Heart left ventricle (tissue), 16 donors: ENCODE measurements at regions not wholly inside any gene's neighbourhood (a gene's known extent, or its start where the extent isn't known, plus 50 kb on each side); places are given as distances from the start of the nearest gene placed in this dataset.
A peak's percentile ranks its signal among the peaks of the same experiment; 100 is the strongest.

Source experiments
- ATAC-seq, 4 donors: fragments of 200-7000 bp; cut with Tn5 transposase; one replicate each; pipeline ENCODE4 v1.9.1; 2020 to 2022; ENCODE audit warnings: moderate library complexity in 4 of 4, mild to moderate bottlenecking in 3 of 4, moderate number of reproducible peaks in 1 of 4
- DNase-seq, 5 donors: peaks; one replicate each; pipeline ENCODE4 v3.0.0-alpha.2; 2020
- H3K27ac ChIP-seq, 12 donors: fragments of 200-600 bp; sonication (generic) in 4 of 12; one replicate each; pipeline versions ENCODE4 v1.5.0 to v1.8.0; 2016 to 2022; ENCODE audit warnings: mild to moderate bottlenecking in 2 of 12
- H3K27me3 ChIP-seq, 9 donors: fragments of 200-600 bp; sonication (generic) in 2 of 9; one replicate each; pipeline versions ENCODE4 v1.5.1 to v1.8.0; 2016 to 2022; ENCODE audit warnings: mild to moderate bottlenecking in 3 of 9
- H3K36me3 ChIP-seq, 9 donors: fragments of 200-600 bp; sonication (generic) in 2 of 9; one replicate each; pipeline versions ENCODE4 v1.5.0 to v1.8.0; 2018 to 2022; ENCODE audit warnings: mild to moderate bottlenecking in 2 of 9
- H3K4me1 ChIP-seq, 12 donors: fragments of 200-600 bp; sonication (generic) in 4 of 12; one replicate each; pipeline versions ENCODE4 v1.5.0 to v1.8.0; 2016 to 2022; ENCODE audit warnings: mild to moderate bottlenecking in 3 of 12
- H3K4me3 ChIP-seq, 12 donors: fragments of 200-600 bp; sonication (generic) in 4 of 12; one replicate each; pipeline versions ENCODE4 v1.5.0 to v1.8.0; 2017 to 2022; ENCODE audit warnings: mild to moderate bottlenecking in 9 of 12, moderate library complexity in 4 of 12
- H3K9me3 ChIP-seq, 12 donors: fragments of 200-600 bp; sonication (generic) in 4 of 12; one replicate each; pipeline versions ENCODE4 v1.5.0 to v1.8.0; 2016 to 2022; ENCODE audit warnings: mild to moderate bottlenecking in 1 of 12
- POLR2A ChIP-seq, 2 donors: fragments of 450-650 bp; IDR thresholded peaks; one replicate each; pipeline ENCODE4 v1.6.1; 2017; ENCODE audit warnings: antibody characterized with exemption in 2 of 2, mild to moderate bottlenecking in 2 of 2, moderate library complexity in 2 of 2
- WGBS, 4 donors: extraction: QIAGEN DNeasy Blood & Tissue Kit in 2 of 4; methylation state at CpG; one replicate each; pipeline versions ENCODE4 v1.1.5 to v1.1.7; 2013 to 2018; 5-methylcytosine and 5-hydroxymethylcytosine counted together
- intact Hi-C, 10 donors: fragments of 100-400 bp; cut with DNase I; formaldehyde crosslinking; loops; one replicate each; pipeline versions ENCODE4 v1.11.1 to v1.14.2; 2022
- TF ChIP-seq, protein P1 (sequence below), 12 donors: fragments of 200-600 bp; sonication (generic) in 4 of 12; IDR thresholded peaks; one replicate each; pipeline versions ENCODE4 v1.5.0 to v1.8.0; 2018 to 2022; ENCODE audit warnings: antibody characterized with exemption in 12 of 12, mild to moderate bottlenecking in 5 of 12
- donor health status: ischemic (EF 13 %, LVEDD 7.1; RV severe dilation, severe dysfunction).
- donor health status: healthy with polysubstance abuse.
- donor health status: DM: no; HTN: yes; CAD: no.
- donor health status: DM: no; HTN: no; CAD: no.
- donor health status: ischemic (EF 25% LVEDD 6.9; RV normal size, moderate dysfunction).
- donor health status: ischemic (EF 25% LVEDD 5.7; RV mildly dilated, moderate dysfunction).
- donor health status: healthy.
- donor health status: DM: yes; HTN: yes; CAD: no.
- donor health status: ischemic (EF 35%, LVEDD 5.7; RV mildly dilated, moderate dysfunction).
- donor health status: nonischemic (EF 11% LVEDD 7.7; RV severe dilation, severe dysfunction).
- donor health status: DM: yes; HTN: yes; CAD: no.
- donor health status: PGD.
- donor health status: ischemic (EF 29% LVEDD 5.4; RV normal size, mild dysfunction).
- donor health status: nonischemic (EF 23%, LVEDD 6.1; RV moderate dilation, normal function).

GRCh38 chr5:174315871-174316270 is 270.4 kb downstream of the NSG2 start:
- DNase-seq: peak in 1 of 5 donors; percentile 11
- peaks cover 0 to 36% (median 8%) of the 10 kb centered on the region in 9 donors for H3K27me3 ChIP-seq
- no peaks in the 10 kb centered on the region for H3K36me3 ChIP-seq
- H3K27ac ChIP-seq: no peak overlapping the region
- intact Hi-C loops: loop anchor here in 9 of 10 donors (2.0 to 10.0 kb wide), 5 partner anchors 271 to 1021 kb away; partner anchors contain the start of genes NSG2 (in 4 of the 9), BOD1 (in 1 of the 9) and C5orf47 (in 1 of the 9)
- H3K4me3 ChIP-seq: no peak overlapping the region
- no peak for ATAC-seq
- H3K9me3 ChIP-seq: no peaks in the 10 kb centered on the region
- peaks cover 0 to 17% (median 4%) of the 10 kb centered on the region in 12 donors for H3K4me1 ChIP-seq
- 88 to 93% (median 89%) methylated on average over 16 to 17 of the region's 17 CpGs for WGBS, 4 donors
- TF ChIP-seq, protein P1, sequence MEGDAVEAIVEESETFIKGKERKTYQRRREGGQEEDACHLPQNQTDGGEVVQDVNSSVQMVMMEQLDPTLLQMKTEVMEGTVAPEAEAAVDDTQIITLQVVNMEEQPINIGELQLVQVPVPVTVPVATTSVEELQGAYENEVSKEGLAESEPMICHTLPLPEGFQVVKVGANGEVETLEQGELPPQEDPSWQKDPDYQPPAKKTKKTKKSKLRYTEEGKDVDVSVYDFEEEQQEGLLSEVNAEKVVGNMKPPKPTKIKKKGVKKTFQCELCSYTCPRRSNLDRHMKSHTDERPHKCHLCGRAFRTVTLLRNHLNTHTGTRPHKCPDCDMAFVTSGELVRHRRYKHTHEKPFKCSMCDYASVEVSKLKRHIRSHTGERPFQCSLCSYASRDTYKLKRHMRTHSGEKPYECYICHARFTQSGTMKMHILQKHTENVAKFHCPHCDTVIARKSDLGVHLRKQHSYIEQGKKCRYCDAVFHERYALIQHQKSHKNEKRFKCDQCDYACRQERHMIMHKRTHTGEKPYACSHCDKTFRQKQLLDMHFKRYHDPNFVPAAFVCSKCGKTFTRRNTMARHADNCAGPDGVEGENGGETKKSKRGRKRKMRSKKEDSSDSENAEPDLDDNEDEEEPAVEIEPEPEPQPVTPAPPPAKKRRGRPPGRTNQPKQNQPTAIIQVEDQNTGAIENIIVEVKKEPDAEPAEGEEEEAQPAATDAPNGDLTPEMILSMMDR (IDR thresholded peaks at IDR 0.05): no peak
- TF ChIP-seq POLR2A (IDR thresholded peaks at IDR 0.05): no peak

DNA sequence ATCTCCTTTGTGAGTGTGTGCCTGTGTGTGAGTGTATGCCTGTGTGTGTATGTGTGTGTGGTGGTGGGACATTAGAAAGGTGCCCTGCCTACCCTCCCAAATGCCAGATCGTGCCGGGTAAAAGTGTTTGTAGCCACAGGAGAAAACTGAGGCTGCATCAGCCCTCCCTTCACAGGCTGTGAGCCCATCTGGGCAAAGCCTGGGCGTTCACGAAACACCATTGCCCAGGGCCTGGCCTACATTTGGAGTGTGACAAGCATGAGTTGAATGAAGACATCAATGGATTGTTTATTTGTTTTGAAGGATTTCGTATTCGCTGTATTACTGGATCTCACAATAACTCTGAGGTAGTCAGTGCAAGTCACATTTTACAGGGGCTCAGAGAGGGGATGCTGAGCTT is 270.8 kb downstream of the NSG2 start:
- intact Hi-C loops: loop anchor here in 9 of 10 donors (2.0 to 10.0 kb wide), 5 partner anchors 272 to 1022 kb away; partner anchors contain the start of genes NSG2 (in 4 of the 9), BOD1 (in 1 of the 9) and C5orf47 (in 1 of the 9)
- DNase-seq: peak in 1 of 5 donors; percentile 4
- ATAC-seq: no peak
- WGBS, 4 donors: 82 to 88% (median 86%) methylated on average over 6 of the region's 6 CpGs
- H3K27ac ChIP-seq: no peak overlapping the region
- H3K27me3 ChIP-seq: peaks cover 0 to 31% (median 8%) of the 10 kb centered on the region in 9 donors
- TF ChIP-seq, protein P1 (IDR thresholded peaks at IDR 0.05): no peak
- TF ChIP-seq POLR2A (IDR thresholded peaks at IDR 0.05): no peak
- no peaks in the 10 kb centered on the region for H3K9me3 ChIP-seq
- H3K36me3 ChIP-seq: no peaks in the 10 kb centered on the region
- H3K4me1 ChIP-seq: peaks cover 0 to 15% (median 4%) of the 10 kb centered on the region in 12 donors
- no peak overlapping the region for H3K4me3 ChIP-seq

GRCh38 chr5:174317256-174317894 is 271.9 kb downstream of the NSG2 start:
- Histone ChIP-seq H3K4me1 (peaks cover 0 to 5% (median 0%) of the 10 kb centered on the region in 12 donors), H3K27ac (no peak overlapping the region), H3K27me3 (peaks cover 0 to 36% (median 8%) of the 10 kb centered on the region in 9 donors), H3K36me3 (no peaks in the 10 kb centered on the region), H3K9me3 (no peaks in the 10 kb centered on the region), H3K4me3 (no peak overlapping the region)
- ATAC-seq: peak; percentile 57 to 94 (median 90)
- intact Hi-C loops: loop anchor here in 9 of 10 donors (1.0 to 10.0 kb wide), 6 partner anchors 272 to 1023 kb away; partner anchors contain the start of genes NSG2 (in 5 of the 9), BOD1 (in 1 of the 9) and C5orf47 (in 1 of the 9)
- WGBS, 4 donors: 13 to 26% (median 17%) methylated on average over 8 to 11 of the region's 11 CpGs
- no peak for TF ChIP-seq POLR2A (IDR thresholded peaks at IDR 0.05)
- TF ChIP-seq, protein P1 (IDR thresholded peaks at IDR 0.05): peak; percentile 41 to 80 (median 70)
- DNase-seq: peak in 2 of 5 donors; percentile 18 to 46

DNA sequence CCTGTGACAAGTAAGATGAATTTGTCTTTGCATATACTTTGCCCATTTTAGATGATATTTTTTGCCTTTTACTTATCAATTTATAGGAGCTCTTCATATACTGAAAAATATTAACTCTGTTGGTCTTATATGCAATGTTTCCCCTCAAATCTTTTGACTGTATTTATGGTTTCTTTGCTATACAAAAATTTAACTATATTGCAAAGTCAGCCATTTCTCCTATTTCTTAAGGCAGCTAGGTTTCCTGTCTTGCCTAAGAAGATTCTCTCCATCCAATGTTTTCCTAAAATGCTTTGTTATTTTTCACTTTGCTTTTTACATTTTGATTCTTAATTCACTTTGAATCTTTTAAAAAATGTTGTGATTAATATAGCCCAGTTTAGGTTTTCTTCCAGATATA is 273.1 kb downstream of the NSG2 start:
- H3K4me3 ChIP-seq: no peak overlapping the region
- H3K9me3 ChIP-seq: no peaks in the 10 kb centered on the region
- H3K27me3 ChIP-seq: peaks cover 0 to 37% (median 5%) of the 10 kb centered on the region in 9 donors
- ATAC-seq (no peak), DNase-seq (no peak)
- H3K27ac ChIP-seq: no peak overlapping the region
- no peaks in the 10 kb centered on the region for H3K36me3 ChIP-seq
- TF ChIP-seq, protein P1 (IDR thresholded peaks at IDR 0.05): no peak
- TF ChIP-seq POLR2A (IDR thresholded peaks at IDR 0.05): no peak
- H3K4me1 ChIP-seq: peaks cover 0 to 5% (median 0%) of the 10 kb centered on the region in 12 donors
- intact Hi-C loops: loop anchor here in 5 of 10 donors (5.0 to 10.0 kb wide), 4 partner anchors 334 to 1024 kb away; partner anchors contain the start of genes BOD1 (in 1 of the 5) and C5orf47 (in 1 of the 5)
